ENCODE measurements at regions not wholly inside any gene's neighbourhood (a gene's known extent, or its start where the extent isn't known, plus 50 kb on each side); places are given as distances from the start of the nearest gene placed in this dataset.
A peak's percentile ranks its signal among the peaks of the same experiment; 100 is the strongest.
"Not testable (repeated sequence)": the region's sequence is repeated elsewhere in the genome, so short reads cannot be mapped to it uniquely, and the experiment has no call there.

DNA sequence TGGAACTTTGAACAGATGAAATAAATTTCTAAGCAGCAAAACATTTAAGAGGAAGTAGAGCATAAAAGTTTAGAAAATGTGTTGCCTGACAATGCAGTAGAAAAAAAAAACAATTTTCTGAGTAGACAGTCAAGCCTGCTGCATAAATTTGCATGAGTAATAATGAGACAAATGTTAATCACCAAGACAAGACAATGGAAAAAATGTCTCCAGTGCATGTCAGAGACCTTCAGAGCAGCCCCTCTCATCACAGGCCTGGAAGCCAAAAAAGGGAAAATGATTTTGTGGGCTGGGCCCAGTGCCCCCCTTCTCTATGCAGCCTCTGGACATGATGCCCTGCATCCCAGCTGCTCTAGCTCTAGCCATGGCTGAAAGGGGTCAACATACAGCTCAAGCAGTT lies 204.6 kb downstream of the COX18 start:
- no peak for DNase-seq

- not testable (repeated sequence) for DNase-seq
Measured at GRCh38 chr4:72864277-72864676, 205.2 kb downstream of the COX18 start.

DNA sequence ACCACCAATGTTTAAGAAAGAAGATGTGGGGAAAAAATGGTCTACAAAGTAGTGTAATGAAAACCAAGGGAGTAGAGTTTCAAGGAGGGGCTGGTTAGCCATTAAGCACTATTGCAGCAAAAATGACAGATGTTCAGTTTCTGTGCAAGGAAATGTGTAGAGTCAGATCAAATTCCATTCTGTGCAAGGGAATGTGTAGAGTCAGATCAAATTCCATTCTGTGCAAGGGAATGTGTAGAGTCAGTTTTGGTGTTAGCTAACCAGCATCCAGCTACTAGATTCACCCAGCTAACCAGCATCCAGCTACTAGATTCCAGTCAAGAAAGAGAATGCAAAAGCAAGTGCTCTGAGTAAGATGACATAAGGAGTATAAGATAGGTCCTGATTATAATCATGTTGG lies 208.8 kb downstream of the COX18 start:
- no peak for DNase-seq

DNA sequence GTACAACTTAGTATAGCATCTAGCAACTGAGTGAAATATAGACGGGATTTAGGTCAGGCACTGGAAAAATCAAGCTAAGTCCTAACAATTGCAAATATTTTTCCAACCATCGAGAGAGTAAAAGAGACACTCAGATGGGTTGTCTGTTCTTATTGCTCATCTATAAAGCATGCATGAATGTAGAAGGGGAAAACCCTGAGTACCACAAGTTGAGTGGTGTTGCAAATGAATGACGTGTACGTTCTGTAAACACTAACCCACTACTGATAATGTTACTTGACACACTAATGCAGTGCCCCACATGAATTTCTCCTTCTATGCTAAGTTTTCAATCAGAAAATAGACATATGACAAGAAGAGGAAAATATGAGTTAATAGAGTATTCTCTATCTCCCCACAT lies 211.2 kb downstream of the COX18 start:
- no peak for DNase-seq

DNA sequence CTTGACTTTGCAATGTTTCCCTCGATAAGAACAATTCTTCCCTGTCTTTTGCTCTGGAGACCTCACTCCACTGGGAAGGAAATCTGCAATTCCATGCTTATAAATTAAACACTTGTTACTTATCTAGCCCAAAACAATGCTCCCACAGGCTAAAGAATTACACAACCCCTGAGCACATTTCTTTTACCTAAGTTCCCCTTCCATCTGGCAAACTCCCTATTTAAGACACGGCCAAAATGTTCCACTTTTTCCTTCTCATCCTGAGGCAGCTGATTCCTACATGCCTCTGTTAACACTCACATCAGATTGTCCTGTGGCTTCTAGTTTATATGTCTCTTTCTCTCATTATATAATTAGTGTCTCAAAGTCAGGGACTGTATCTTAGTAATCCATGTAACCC lies 211.7 kb downstream of the COX18 start:
- no peak for DNase-seq

DNA sequence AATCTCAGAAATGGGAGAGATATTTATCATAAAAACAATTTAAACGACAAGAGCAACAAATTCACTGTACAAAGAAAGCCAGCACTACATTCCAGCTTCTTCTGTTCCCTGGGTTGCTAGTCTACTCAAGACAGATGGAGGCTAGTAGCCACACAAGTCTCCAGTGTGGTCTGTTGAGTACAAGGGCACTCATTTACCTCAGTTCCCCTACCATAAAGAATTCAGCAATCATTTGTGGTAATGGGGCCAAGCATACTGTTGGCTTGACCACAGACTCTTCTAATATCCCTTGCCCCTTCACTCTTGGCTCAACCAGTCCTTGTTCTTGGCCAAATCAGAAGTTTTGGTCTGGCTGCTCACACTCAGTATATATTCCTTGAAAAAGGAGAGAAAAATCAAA lies 212.3 kb downstream of the COX18 start:
- DNase-seq, result no peak

DNA sequence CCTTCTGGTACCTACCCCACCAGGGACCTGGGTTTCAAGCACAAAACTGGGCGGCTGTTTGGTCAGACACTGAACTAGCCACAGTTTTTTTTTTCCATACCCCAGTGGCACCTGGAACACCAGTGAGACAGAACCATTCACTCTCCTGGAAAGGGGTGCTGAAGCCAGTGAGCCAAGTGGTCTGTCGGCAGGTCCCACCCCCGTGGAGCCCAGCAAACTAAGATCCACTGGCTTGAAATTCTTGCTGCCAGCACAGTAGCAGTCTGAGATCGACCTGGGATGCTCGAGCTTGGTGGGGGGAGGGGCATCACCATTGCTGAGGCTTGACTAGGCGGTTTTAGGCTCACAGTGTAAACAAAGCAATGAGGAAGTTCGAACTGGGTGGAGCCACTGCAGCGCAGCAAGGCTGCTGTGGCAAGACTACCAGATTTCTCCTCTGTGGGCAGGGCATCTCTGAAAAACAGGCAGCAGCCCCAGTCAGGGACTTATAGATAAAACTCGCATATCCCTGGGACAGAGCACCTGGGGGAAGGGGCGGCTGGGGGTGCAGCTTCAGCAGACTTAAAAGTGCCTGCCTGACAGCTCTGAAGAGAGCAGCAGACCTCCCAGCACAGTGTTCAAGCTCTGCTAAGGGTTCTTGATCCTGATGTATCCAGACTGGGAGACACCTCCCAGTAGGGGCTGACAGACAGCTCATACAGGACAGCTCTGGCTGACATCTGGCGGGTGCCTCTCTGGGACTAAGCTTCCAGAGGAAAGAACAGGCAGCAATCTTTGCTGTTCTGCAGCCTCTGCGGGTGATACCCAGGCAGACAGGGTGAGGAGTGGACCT lies 223.0 kb downstream of the COX18 start:
- DNase-seq, result no peak

DNA sequence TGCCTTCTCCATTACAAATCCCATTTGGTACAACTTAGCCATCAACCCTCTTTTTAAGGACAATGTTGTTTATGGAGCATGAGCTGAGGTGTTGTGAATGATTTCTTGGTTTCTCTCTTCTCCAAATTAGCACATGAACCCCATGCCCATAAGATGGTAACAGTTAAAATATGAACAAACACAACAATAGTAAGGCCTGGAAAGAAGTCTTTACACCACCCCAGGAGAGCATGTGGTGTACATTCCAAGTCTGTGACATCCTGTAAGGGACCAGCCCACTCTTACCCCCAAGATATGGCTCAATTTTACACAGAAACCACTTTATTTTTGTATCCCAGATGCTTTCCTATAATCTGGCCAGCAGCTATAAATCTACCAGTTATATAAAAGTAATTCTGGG lies 226.1 kb downstream of the COX18 start:
- no peak for DNase-seq

- DNase-seq, result no peak
Measured at GRCh38 chr4:72842323-72842722, 227.2 kb downstream of the COX18 start.

GRCh38 chr4:72840166-72840565 lies 229.3 kb downstream of the COX18 start:
- DNase-seq, result not testable (repeated sequence)

DNA sequence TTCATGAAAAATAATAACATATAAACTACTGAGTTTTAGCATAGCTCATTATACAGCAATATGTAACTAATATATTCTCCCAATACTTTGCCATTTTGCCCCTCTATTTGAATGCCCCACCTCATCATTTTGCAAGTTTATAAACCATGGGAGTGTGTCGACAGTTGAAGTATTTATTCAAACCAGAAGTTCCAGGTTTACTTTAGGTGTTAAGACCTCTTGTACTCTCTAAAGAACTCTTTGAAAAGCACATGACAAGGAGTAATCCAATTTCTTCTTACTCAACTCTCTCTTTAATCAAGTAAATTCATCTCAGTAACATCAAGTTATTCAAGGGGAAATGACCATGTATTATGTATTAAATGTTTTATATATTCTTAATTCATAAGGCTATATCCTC lies 240.7 kb downstream of the COX18 start:
- DNase-seq, result no peak

- no peak for DNase-seq
Measured at GRCh38 chr4:72827968-72828367, 241.5 kb downstream of the COX18 start.

- DNase-seq, result no peak
Measured at GRCh38 chr4:72820107-72820506, 249.4 kb downstream of the COX18 start.

- DNase-seq, result no peak
Measured at GRCh38 chr4:72817012-72817411, 248.0 kb upstream of the ADAMTS3 start.

DNA sequence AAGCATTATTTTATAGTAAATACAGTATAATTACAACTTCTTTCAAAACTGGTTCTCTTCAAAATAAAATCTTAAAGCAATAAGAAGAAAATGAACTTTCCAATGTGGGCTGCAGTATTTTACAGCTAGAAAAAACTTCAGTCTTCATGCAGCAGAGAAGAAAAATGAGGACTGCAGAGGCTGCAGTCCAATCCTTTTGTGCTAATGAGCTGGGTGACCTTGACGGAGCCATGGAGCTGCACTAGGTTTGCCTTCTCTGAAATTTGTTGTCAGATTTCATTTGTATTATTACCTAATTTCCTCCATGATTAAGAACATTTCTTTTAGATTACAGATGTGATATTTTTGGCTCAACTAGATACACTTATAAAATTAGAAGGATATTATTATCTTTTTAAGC lies 245.2 kb upstream of the ADAMTS3 start:
- no peak for DNase-seq

GRCh38 chr4:72809208-72809607 lies 240.2 kb upstream of the ADAMTS3 start:
- no peak for DNase-seq

GRCh38 chr4:72805284-72805683 lies 236.3 kb upstream of the ADAMTS3 start:
- no peak for DNase-seq

DNA sequence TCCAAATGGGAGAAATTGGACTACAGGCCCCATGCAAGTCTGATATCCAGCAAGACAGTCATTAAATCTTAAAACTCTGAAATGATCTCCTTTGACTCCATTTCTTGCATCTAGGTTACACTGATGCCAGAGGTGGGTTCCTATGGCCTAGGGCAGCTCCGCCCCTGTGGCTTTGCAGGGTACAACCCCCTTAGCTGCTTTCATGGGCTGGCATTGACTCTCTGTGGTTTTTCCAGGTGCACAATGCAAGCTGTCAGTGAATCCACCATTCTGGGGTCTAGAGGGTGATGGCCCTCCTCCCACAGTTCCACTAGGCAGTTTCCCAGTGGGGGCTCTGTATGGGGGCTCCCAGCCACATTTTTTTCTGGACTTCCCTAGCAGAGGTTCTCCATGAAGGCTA lies 228.5 kb upstream of the ADAMTS3 start:
- no peak for DNase-seq

- no peak for DNase-seq
Measured at GRCh38 chr4:72791054-72791453, 222.0 kb upstream of the ADAMTS3 start.

GRCh38 chr4:72786401-72786990 lies 217.5 kb upstream of the ADAMTS3 start:
- DNase-seq, result no peak

GRCh38 chr4:72779241-72779640 lies 210.2 kb upstream of the ADAMTS3 start:
- peak; percentile 32 for DNase-seq

DNA sequence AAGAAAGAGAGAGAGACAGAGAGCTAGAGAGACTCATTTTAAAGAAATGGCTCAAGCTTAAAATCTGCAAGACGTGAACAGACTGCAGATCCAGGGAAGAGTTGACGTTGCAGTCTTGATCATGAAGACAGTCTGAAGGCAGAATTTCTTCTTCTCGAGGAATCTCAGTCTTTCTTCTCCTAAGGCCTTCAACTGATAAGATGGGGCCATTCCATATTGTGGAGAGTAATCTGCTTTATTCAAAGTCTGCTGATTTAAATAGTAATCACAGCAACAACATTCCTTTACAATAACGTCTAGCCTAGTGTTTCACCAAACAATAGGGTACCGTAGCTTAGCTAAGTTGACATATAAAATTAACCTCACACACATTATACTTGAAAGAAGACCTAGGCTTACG lies 208.4 kb upstream of the ADAMTS3 start:
- no peak for DNase-seq

- DNase-seq, result no peak
Measured at GRCh38 chr4:72770708-72771107, 201.7 kb upstream of the ADAMTS3 start.

- DNase-seq, result no peak
Measured at GRCh38 chr4:72768364-72768763, 199.3 kb upstream of the ADAMTS3 start.
